NCI-H526 treated with DMSO at 0.1 percent for 48 hours (cell line): ENCODE measurements at regions not wholly inside any gene's neighbourhood (a gene's known extent, or its start where the extent isn't known, plus 50 kb on each side); places are given as distances from the start of the nearest gene placed in this dataset.

Source experiments
- DNase-seq: peaks from one replicate; lab custom pipeline; 2025; lab: John Stamatoyannopoulos, UW

- no peak for DNase-seq
Measured at GRCh38 chr5:8641786-8642505, 773.0 kb downstream of the MTRR start.

- no peak for DNase-seq
Measured at GRCh38 chr5:8644377-8644776, 775.4 kb downstream of the MTRR start.

GRCh38 chr5:8647111-8647510, 778.2 kb downstream of the MTRR start:
- no peak for DNase-seq

- DNase-seq: no peak
Measured at GRCh38 chr5:8650186-8650585, 781.2 kb downstream of the MTRR start.

GRCh38 chr5:8660133-8660893, 791.4 kb downstream of the MTRR start:
- no peak for DNase-seq

GRCh38 chr5:8663374-8663773, 794.4 kb downstream of the MTRR start:
- DNase-seq: no peak

GRCh38 chr5:8675182-8675581, 806.2 kb downstream of the MTRR start:
- no peak for DNase-seq

GRCh38 chr5:8676695-8677094, 807.7 kb downstream of the MTRR start:
- DNase-seq: no peak

- no peak for DNase-seq
Measured at GRCh38 chr5:8682381-8682780, 813.4 kb downstream of the MTRR start.

GRCh38 chr5:8683496-8683895, 814.5 kb downstream of the MTRR start:
- no peak for DNase-seq

- no peak for DNase-seq
Measured at GRCh38 chr5:8685704-8686103, 816.8 kb downstream of the MTRR start.

- DNase-seq: no peak
Measured at GRCh38 chr5:8686707-8687106, 817.8 kb downstream of the MTRR start.

GRCh38 chr5:8689773-8690172, 820.8 kb downstream of the MTRR start:
- no peak for DNase-seq

GRCh38 chr5:8691221-8691620, 822.3 kb downstream of the MTRR start:
- no peak for DNase-seq

- DNase-seq: no peak
Measured at GRCh38 chr5:8693341-8693844, 824.4 kb downstream of the MTRR start.

GRCh38 chr5:8694545-8694944, 825.6 kb downstream of the MTRR start:
- no peak for DNase-seq

- DNase-seq: no peak
Measured at GRCh38 chr5:8695902-8696845, 827.2 kb downstream of the MTRR start.

- no peak for DNase-seq
Measured at GRCh38 chr5:8700222-8700621, 831.3 kb downstream of the MTRR start.

GRCh38 chr5:8700671-8701070, 831.7 kb downstream of the MTRR start:
- no peak for DNase-seq

GRCh38 chr5:8701251-8701650, 832.3 kb downstream of the MTRR start:
- no peak for DNase-seq

GRCh38 chr5:8710426-8710930, 835.4 kb downstream of the SEMA5A start:
- DNase-seq: no peak

- no peak for DNase-seq
Measured at GRCh38 chr5:8714198-8714597, 831.7 kb downstream of the SEMA5A start.
